ENCODE measurements at regions not wholly inside any gene's neighbourhood (a gene's known extent, or its start where the extent isn't known, plus 50 kb on each side); places are given as distances from the start of the nearest gene placed in this dataset.

DNA sequence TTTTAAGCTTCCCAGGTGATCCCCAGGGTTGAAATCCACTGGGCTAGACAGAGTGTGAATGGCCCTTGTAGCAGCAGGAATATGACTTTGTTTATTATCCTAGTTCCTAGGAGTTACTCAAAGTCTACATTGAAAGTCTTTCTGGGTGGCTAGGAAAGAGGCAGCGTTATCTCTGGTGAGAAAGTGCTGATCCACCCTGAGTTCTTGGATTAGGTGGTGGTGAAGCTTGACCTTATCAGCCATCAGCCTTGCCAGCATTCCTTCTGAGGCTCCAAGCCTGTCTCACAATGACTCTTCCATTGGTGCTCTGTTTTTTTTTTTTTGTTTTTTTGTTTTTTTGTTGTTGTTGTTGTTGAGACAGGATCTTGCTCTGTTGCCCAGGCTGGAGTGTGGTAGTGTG, 83.1 kb upstream of the CLCN4 start:
- Mint-ChIP-seq H3K4me1 (peaks cover 5% of the 10 kb centered on the region), H3K27ac (no peak overlapping the region), H3K27me3 (ENCODE audit: low read depth) (no peaks in the 10 kb centered on the region), H3K4me3 (no peak overlapping the region), H3K9me3 (peaks cover 25% of the 10 kb centered on the region), H3K36me3 (peaks cover 5% of the 10 kb centered on the region)
- no peak for DNase-seq (ENCODE audit: low spot score in 2 of 2, unreplicated experiment in 2 of 2)
- TF ChIP-seq, protein P1, sequence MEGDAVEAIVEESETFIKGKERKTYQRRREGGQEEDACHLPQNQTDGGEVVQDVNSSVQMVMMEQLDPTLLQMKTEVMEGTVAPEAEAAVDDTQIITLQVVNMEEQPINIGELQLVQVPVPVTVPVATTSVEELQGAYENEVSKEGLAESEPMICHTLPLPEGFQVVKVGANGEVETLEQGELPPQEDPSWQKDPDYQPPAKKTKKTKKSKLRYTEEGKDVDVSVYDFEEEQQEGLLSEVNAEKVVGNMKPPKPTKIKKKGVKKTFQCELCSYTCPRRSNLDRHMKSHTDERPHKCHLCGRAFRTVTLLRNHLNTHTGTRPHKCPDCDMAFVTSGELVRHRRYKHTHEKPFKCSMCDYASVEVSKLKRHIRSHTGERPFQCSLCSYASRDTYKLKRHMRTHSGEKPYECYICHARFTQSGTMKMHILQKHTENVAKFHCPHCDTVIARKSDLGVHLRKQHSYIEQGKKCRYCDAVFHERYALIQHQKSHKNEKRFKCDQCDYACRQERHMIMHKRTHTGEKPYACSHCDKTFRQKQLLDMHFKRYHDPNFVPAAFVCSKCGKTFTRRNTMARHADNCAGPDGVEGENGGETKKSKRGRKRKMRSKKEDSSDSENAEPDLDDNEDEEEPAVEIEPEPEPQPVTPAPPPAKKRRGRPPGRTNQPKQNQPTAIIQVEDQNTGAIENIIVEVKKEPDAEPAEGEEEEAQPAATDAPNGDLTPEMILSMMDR (IDR thresholded peaks at IDR 0.05; ENCODE audit: unreplicated experiment) = no peak

DNA sequence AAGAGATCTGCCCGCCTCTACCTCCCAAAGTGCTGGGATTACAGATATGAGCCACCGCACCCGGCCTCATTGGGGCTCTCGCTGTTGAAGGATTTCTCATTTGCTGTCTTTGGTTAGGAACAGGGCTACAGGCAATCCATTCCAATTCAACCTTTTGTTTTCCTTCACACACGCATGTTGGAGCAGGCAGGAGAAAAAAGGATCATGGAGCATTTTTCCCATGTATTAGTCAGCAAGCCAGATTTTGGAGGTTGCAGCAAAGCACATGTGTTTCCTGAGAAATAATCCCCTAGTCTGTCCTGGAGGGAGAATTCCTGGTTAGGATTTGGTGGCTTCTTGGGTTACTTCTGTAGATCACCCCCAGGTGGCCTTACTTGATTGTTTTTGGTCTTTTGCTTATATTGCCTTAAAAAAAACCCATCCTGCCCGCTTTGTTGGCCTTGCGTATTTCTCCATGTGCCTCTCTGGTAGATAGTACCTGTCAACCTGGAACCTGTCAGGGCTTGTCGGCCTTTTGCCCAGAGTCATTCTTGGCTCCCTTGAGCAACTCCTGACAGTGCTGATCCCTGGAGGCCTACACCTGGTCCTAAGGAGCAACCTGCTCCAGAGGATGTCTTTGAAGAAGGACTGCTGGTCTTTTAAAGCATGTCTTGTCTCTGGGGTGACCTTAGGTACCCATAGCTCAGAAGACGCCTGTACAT, 82.4 kb upstream of the CLCN4 start:
- Mint-ChIP-seq H3K4me1 (peaks cover 5% of the 10 kb centered on the region), H3K27ac (peak overlapping the region; percentile 69), H3K9me3 (peaks cover 20% of the 10 kb centered on the region), H3K4me3 (no peak overlapping the region), H3K27me3 (ENCODE audit: low read depth) (no peaks in the 10 kb centered on the region), H3K36me3 (peaks cover 4% of the 10 kb centered on the region)
- TF ChIP-seq, protein P1 (IDR thresholded peaks at IDR 0.05; ENCODE audit: unreplicated experiment) = no peak
- DNase-seq (ENCODE audit: low spot score in 2 of 2, unreplicated experiment in 2 of 2) = no peak

DNA sequence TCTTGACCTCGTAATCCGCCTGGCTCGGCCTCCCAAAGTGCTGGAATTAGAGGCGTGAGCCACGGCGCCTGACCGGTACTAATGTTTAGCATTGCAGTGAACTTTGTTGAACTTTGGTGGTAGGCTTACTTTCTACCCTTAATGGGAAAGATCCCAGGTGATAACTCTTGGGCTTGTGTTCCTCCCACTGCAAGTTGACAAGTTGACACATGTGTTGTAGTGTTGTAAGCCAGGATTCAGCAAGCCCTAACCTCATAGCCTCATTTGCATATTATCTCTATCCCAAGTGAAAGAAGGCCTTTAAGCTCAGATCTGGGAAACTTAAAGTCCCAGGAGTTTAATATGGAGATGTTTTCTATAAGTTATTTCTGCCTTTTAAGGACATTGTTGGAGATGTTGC, 80.0 kb upstream of the CLCN4 start:
- peaks cover 3% of the 10 kb centered on the region for H3K4me1 Mint-ChIP-seq
- H3K4me3 Mint-ChIP-seq = no peak overlapping the region
- H3K27ac Mint-ChIP-seq = no peak overlapping the region
- TF ChIP-seq, protein P1 (IDR thresholded peaks at IDR 0.05; ENCODE audit: unreplicated experiment) = no peak
- H3K9me3 Mint-ChIP-seq = peaks cover 10% of the 10 kb centered on the region
- peaks cover 7% of the 10 kb centered on the region for H3K36me3 Mint-ChIP-seq
- H3K27me3 Mint-ChIP-seq (ENCODE audit: low read depth) = no peaks in the 10 kb centered on the region
- DNase-seq (ENCODE audit: low spot score in 2 of 2, unreplicated experiment in 2 of 2) = no peak

DNA sequence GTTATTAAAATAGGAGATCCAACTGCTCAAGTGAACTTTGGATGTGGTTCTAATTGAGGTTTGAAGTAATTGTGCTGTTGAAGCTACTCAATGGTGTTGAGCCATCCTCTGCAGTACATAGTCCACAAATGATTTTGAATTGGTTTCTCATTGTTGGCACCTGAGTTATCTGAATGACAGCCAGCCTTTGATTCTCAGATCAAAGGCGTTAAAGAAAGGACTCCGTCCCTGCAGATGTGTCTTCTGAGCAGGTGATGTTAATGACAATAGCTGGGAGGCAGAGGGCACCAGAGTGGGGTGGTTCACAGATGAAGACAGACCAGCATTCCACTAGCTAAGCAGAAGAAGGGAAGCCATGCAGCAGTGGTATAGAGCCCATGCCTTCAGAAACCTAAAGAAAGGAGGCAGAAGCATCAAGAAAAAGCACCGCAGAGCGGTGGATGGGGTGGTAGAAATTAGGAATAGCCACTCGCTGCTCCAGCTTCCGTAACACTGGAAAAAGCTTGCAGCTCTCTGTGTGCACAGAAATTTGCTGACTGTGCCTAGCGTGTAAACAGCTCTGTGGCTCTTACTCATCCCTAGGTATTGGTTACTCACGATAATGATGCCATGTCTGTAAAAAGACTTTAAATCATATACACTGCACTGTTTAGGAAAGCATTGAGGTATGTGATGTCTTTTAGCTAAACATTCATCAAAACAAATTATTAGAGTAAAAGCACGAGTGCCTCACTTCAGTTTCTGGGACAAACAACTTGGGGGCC, 79.2 kb upstream of the CLCN4 start:
- peak overlapping the region; percentile 50 for H3K27ac Mint-ChIP-seq
- no peak for DNase-seq (ENCODE audit: low spot score in 2 of 2, unreplicated experiment in 2 of 2)
- H3K27me3 Mint-ChIP-seq (ENCODE audit: low read depth) = no peaks in the 10 kb centered on the region
- peaks cover 3% of the 10 kb centered on the region for H3K4me1 Mint-ChIP-seq
- TF ChIP-seq, protein P1 (IDR thresholded peaks at IDR 0.05; ENCODE audit: unreplicated experiment) = no peak
- H3K36me3 Mint-ChIP-seq = peaks cover 7% of the 10 kb centered on the region
- H3K4me3 Mint-ChIP-seq = no peak overlapping the region
- H3K9me3 Mint-ChIP-seq = peaks cover 7% of the 10 kb centered on the region

DNA sequence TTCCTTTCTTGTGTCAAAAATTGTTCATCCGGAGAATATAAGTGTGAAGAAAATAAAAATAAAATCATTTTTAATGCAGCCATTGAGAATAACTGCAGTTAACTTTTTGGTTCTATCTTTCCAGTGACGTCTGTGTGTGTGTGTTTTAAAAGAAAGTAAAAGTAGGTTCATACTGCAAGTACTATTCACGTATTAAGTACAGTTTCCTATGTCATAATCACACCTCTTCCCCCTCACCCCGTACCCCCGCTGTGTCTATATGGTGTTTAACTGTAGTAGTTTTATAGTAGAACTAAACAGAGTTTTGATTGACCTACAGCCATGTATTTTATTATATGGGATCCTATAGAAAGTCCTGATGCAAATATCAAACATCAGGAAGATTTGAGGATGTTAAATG, 78.5 kb upstream of the CLCN4 start:
- H3K4me1 Mint-ChIP-seq = peaks cover 10% of the 10 kb centered on the region
- no peak for DNase-seq (ENCODE audit: low spot score in 2 of 2, unreplicated experiment in 2 of 2)
- peaks cover 5% of the 10 kb centered on the region for H3K36me3 Mint-ChIP-seq
- no peak overlapping the region for H3K4me3 Mint-ChIP-seq
- H3K27ac Mint-ChIP-seq = no peak overlapping the region
- TF ChIP-seq, protein P1 (IDR thresholded peaks at IDR 0.05; ENCODE audit: unreplicated experiment) = no peak
- no peaks in the 10 kb centered on the region for H3K27me3 Mint-ChIP-seq (ENCODE audit: low read depth)
- peaks cover 7% of the 10 kb centered on the region for H3K9me3 Mint-ChIP-seq

Data from mesothelial cell of epicardium (in vitro differentiated cells).